H1 (cell line): ENCODE measurements at regions not wholly inside any gene's neighbourhood (a gene's known extent, or its start where the extent isn't known, plus 50 kb on each side); places are given as distances from the start of the nearest gene placed in this dataset.

Experiments used
- CTCF ChIA-PET: fragments of 300-600 bp; sonication (Branson Sonifier 250); formaldehyde crosslinking; loops from one replicate; lab custom pipeline; 2021; ENCODE audit not compliant: partially characterized antibody; lab: Charles Lee
- POLR2A ChIA-PET: fragments of 300-600 bp; sonication (Branson Sonifier 250); formaldehyde crosslinking; loops from one replicate; lab custom pipeline; 2021; ENCODE audit warnings: inconsistent platforms; ENCODE audit not compliant: partially characterized antibody; lab: Charles Lee
- DNase-seq, 2 experiments: peaks; one replicate each; pipeline versions ENCODE4 v3.0.0 to v3.0.0-alpha.2; 2010 to 2022; ENCODE audit warnings: low spot score in 2 of 2, low read depth in 1 of 2, mixed read lengths in 1 of 2
- FAIRE-seq: peaks from 2 replicates; lab custom pipeline; 2011; peaks lifted over from hg19 to GRCh38; lab: Jason Lieb, UNC
- H2AFZ ChIP-seq: 2 replicates; pipeline ENCODE4 v1.8.1; 2012; ENCODE audit warnings: low read length, inconsistent platforms
- H2AK5ac ChIP-seq: 2 replicates; pipeline ENCODE4 v1.6.1; 2013; ENCODE audit warnings: low read depth, low read length
- H2BK120ac ChIP-seq: replicated peaks from 2 replicates; pipeline ENCODE3; 2013; ENCODE audit warnings: low read depth, low read length, inconsistent platforms
- H2BK12ac ChIP-seq: 2 replicates; pipeline ENCODE4 v1.6.1; 2013; ENCODE audit warnings: low read depth, low read length
- H2BK15ac ChIP-seq: 2 replicates; pipeline ENCODE4 v1.6.1; 2013; ENCODE audit warnings: low read length
- H2BK20ac ChIP-seq: 2 replicates; pipeline ENCODE4 v1.6.1; 2013; ENCODE audit warnings: low read length
- H2BK5ac ChIP-seq: 2 replicates; pipeline ENCODE4 v1.6.1; 2013; ENCODE audit warnings: low read depth, low read length
- H3K14ac ChIP-seq: 2 replicates; pipeline ENCODE4 v1.6.1; 2013; ENCODE audit warnings: inconsistent platforms; ENCODE audit not compliant: insufficient read length
- H3K18ac ChIP-seq: 2 replicates; pipeline ENCODE4 v1.6.1; 2013; ENCODE audit warnings: low read length; ENCODE audit errors: extremely low read depth
- H3K23ac ChIP-seq: 2 replicates; pipeline ENCODE4 v1.6.1; 2013; ENCODE audit warnings: inconsistent platforms; ENCODE audit not compliant: insufficient read length
- H3K23me2 ChIP-seq: 2 replicates; pipeline ENCODE4 v1.6.1; 2013; ENCODE audit warnings: low read depth, low read length
- H3K27ac ChIP-seq: 2 replicates; pipeline ENCODE4 v1.6.1; 2011; ENCODE audit warnings: low read depth, low read length, inconsistent platforms
- H3K27me3 ChIP-seq, 4 experiments: replicated peaks in 1 of 4; 1 replicate in 1 of 4; 2 replicates in 3 of 4; pipeline versions ENCODE4 v1.6.1 to v1.8.1; 2011 to 2013; ENCODE audit warnings: low read length in 3 of 4, mild to moderate bottlenecking in 3 of 4, inconsistent platforms in 2 of 4, mixed read lengths in 2 of 4, moderate library complexity in 1 of 4; ENCODE audit not compliant: control insufficient read depth in 3 of 4, insufficient read depth in 3 of 4; ENCODE audit errors: extremely low read depth in 1 of 4
- H3K36me3 ChIP-seq, 4 experiments: 2 replicates each; pipeline versions ENCODE4 v1.6.1 to v1.8.1; 2011 to 2013; ENCODE audit warnings: mild to moderate bottlenecking in 4 of 4, low read length in 3 of 4, moderate library complexity in 2 of 4, control low read depth in 1 of 4, inconsistent platforms in 1 of 4; ENCODE audit not compliant: insufficient read depth in 4 of 4, control insufficient read depth in 2 of 4
- H3K4ac ChIP-seq: replicated peaks from 2 replicates; pipeline ENCODE3; 2013; ENCODE audit warnings: low read length, low read depth, mixed read lengths, inconsistent platforms; ENCODE audit not compliant: insufficient read length
- H3K4me1 ChIP-seq, 4 experiments: replicated peaks in 1 of 4; 1 replicate in 1 of 4; 2 replicates in 3 of 4; pipeline versions ENCODE4 v1.6.1 to v1.8.1; 2011 to 2013; ENCODE audit warnings: low read length in 3 of 4, inconsistent platforms in 2 of 4, mixed read lengths in 1 of 4; ENCODE audit not compliant: insufficient read depth in 4 of 4, control insufficient read depth in 3 of 4
- H3K4me2 ChIP-seq, 2 experiments: 2 replicates each; pipeline versions ENCODE4 v1.6.1 to v1.8.1; 2011 to 2013; ENCODE audit warnings: low read depth in 2 of 2, low read length in 2 of 2, control low read depth in 1 of 2, inconsistent platforms in 1 of 2, mild to moderate bottlenecking in 1 of 2; ENCODE audit not compliant: insufficient read depth in 1 of 2
- H3K4me3 ChIP-seq, 4 experiments: fragments of 200-600, 300-600 bp in 1 of 4; sonication (generic), shearing (Covaris generic), sonication (Bioruptor Twin) in 1 of 4; 2 replicates each; pipeline versions ENCODE4 v1.5.1 to v1.8.1; 2011 to 2016; ENCODE audit warnings: low read length in 4 of 4, low read depth in 3 of 4, control low read depth in 2 of 4, inconsistent platforms in 2 of 4, mild to moderate bottlenecking in 2 of 4, mixed read lengths in 1 of 4, moderate library complexity in 1 of 4; ENCODE audit not compliant: insufficient read depth in 2 of 4; ENCODE audit errors: extremely low read depth in 1 of 4
- H3K56ac ChIP-seq: replicated peaks from 2 replicates; pipeline ENCODE3; 2013; ENCODE audit warnings: low read depth, mild to moderate bottlenecking, mixed read lengths, low read length, inconsistent platforms; ENCODE audit not compliant: insufficient read length
- H3K79me1 ChIP-seq: 2 replicates; pipeline ENCODE4 v1.6.1; 2013; ENCODE audit warnings: low read depth, low read length, control low read depth
- H3K79me2 ChIP-seq, 2 experiments: 2 replicates each; pipeline versions ENCODE4 v1.6.1 to v1.8.1; 2012 to 2013; ENCODE audit warnings: low read length in 2 of 2, mild to moderate bottlenecking in 2 of 2, inconsistent platforms in 1 of 2; ENCODE audit not compliant: insufficient read depth in 2 of 2, control insufficient read depth in 1 of 2
- H3K9ac ChIP-seq, 4 experiments: replicated peaks in 1 of 4; 1 replicate in 1 of 4; 2 replicates in 3 of 4; pipeline versions ENCODE4 v1.6.1 to v1.8.1; 2011 to 2013; ENCODE audit warnings: low read depth in 3 of 4, low read length in 3 of 4, control low read depth in 2 of 4, mild to moderate bottlenecking in 2 of 4, moderate library complexity in 2 of 4, inconsistent platforms in 1 of 4; ENCODE audit errors: extremely low read depth in 1 of 4
- H3K9me3 ChIP-seq, 2 experiments: 2 replicates each; pipeline versions ENCODE4 v1.6.1 to v1.8.1; 2012 to 2013; ENCODE audit warnings: mild to moderate bottlenecking in 2 of 2, moderate library complexity in 2 of 2, control low read depth in 1 of 2, inconsistent platforms in 1 of 2, low read depth in 1 of 2, low read length in 1 of 2, mixed read lengths in 1 of 2; ENCODE audit not compliant: insufficient read depth in 2 of 2
- H4K20me1 ChIP-seq, 2 experiments: replicated peaks in 1 of 2; 2 replicates each; pipeline versions ENCODE3 to v1.8.1; 2011 to 2013; ENCODE audit warnings: inconsistent platforms in 2 of 2, low read length in 2 of 2, mild to moderate bottlenecking in 1 of 2; ENCODE audit not compliant: insufficient read depth in 2 of 2, control insufficient read depth in 1 of 2
- H4K5ac ChIP-seq: 2 replicates; pipeline ENCODE4 v1.6.1; 2013; ENCODE audit warnings: low read length, low read depth, mixed read lengths, inconsistent platforms; ENCODE audit not compliant: insufficient read length
- H4K8ac ChIP-seq: 2 replicates; pipeline ENCODE4 v1.8.0; 2013; ENCODE audit warnings: mild to moderate bottlenecking, moderate library complexity, low read length, inconsistent platforms; ENCODE audit not compliant: insufficient read depth; ENCODE audit errors: extremely low read depth
- H4K91ac ChIP-seq: replicated peaks from 2 replicates; pipeline ENCODE3; 2013; ENCODE audit warnings: low read length, mixed read lengths, inconsistent platforms; ENCODE audit not compliant: insufficient read length
- ASH2L ChIP-seq: fragments of 200-600, 300-600 bp; sonication (generic); IDR thresholded peaks from one replicate; pipeline ENCODE4 v1.7.1; 2017; ENCODE audit warnings: low read length
- CEBPB ChIP-seq: IDR thresholded peaks from 2 replicates; pipeline ENCODE4 v1.6.1; 2012; ENCODE audit warnings: low read depth, low read length
- GABPA ChIP-seq: IDR thresholded peaks from 2 replicates; pipeline ENCODE4 v1.6.1; 2011; ENCODE audit warnings: mild to moderate bottlenecking, low read length, moderate library complexity, borderline replicate concordance; ENCODE audit not compliant: insufficient read depth
- HDAC2 ChIP-seq, 2 experiments: fragments of 300-600 bp in 1 of 2; sonication (generic) in 1 of 2; IDR thresholded peaks; 2 replicates each; pipeline ENCODE4 v1.6.1; 2011 to 2012; ENCODE audit warnings: low read depth in 2 of 2, low read length in 2 of 2, mild to moderate bottlenecking in 2 of 2, moderate library complexity in 2 of 2, borderline replicate concordance in 1 of 2, inconsistent platforms in 1 of 2
- MAFK ChIP-seq: IDR thresholded peaks from 2 replicates; pipeline ENCODE4 v1.6.1; 2012; ENCODE audit warnings: low read depth, mild to moderate bottlenecking, improper control_type of control experiment, low read length
- NANOG ChIP-seq: IDR thresholded peaks from 2 replicates; pipeline ENCODE4 v1.6.1; 2011; ENCODE audit warnings: low read length, low read depth, mild to moderate bottlenecking, inconsistent platforms; ENCODE audit not compliant: insufficient read depth, poor library complexity, severe bottlenecking
- RXRA ChIP-seq: IDR thresholded peaks from 2 replicates; pipeline ENCODE4 v1.6.1; 2011; ENCODE audit warnings: low read depth, mild to moderate bottlenecking, low read length, moderate library complexity; ENCODE audit not compliant: insufficient read depth
- SAP30 ChIP-seq: fragments of 300-600 bp; sonication (generic); IDR thresholded peaks from 2 replicates; pipeline ENCODE4 v1.7.1; 2012; ENCODE audit warnings: low read length, moderate library complexity, mild to moderate bottlenecking, inconsistent platforms; ENCODE audit not compliant: insufficient read depth, insufficient replicate concordance
- SIN3A ChIP-seq, 2 experiments: IDR thresholded peaks in 1 of 2; conservative IDR thresholded peaks in 1 of 2; 2 replicates each; pipeline ENCODE4 v1.6.1; 2011 to 2012; ENCODE audit warnings: low read length in 2 of 2, improper control_type of control experiment in 1 of 2, low read depth in 1 of 2, mild to moderate bottlenecking in 1 of 2
- SIRT6 ChIP-seq: IDR thresholded peaks from one replicate; pipeline ENCODE4 v1.7.1; 2012; ENCODE audit warnings: low read length, inconsistent platforms
- SP1 ChIP-seq: IDR thresholded peaks from 2 replicates; pipeline ENCODE4 v1.6.1; 2011; ENCODE audit warnings: low read depth, low read length
- TAF1 ChIP-seq: IDR thresholded peaks from 2 replicates; pipeline ENCODE4 v1.6.1; 2011; ENCODE audit warnings: mild to moderate bottlenecking, low read depth, low read length
- TAF7 ChIP-seq: optimal IDR thresholded peaks from 2 replicates; pipeline ENCODE3; 2011; ENCODE audit warnings: low read depth, mild to moderate bottlenecking, inconsistent platforms, low read length, moderate library complexity, borderline replicate concordance
- TF ChIP-seq, protein P1 (sequence below): IDR thresholded peaks from 2 replicates; pipeline ENCODE4 v1.6.1; 2012; ENCODE audit warnings: low read length, inconsistent platforms

GRCh38 chr11:28736256-28736655 is 628.1 kb downstream of the METTL15 start:
- no peaks in the 10 kb centered on the region for H3K27me3 ChIP-seq
- no peaks in the 10 kb centered on the region; the same call in 1 of the 2 replicates for H3K23me2 ChIP-seq
- no peak overlapping the region for H3K56ac ChIP-seq
- no peaks in the 10 kb centered on the region for H3K79me2 ChIP-seq
- ChIA-PET CTCF (interaction anchor here (0.5 kb wide), 1 partner anchor 376 kb away, joined by 3 read pairs; no protein-coding TSS in a partner anchor), POLR2A (no interaction called here)
- H3K79me1 ChIP-seq: no peaks in the 10 kb centered on the region
- H2AFZ ChIP-seq: no peak overlapping the region
- no peak overlapping the region for H4K91ac ChIP-seq
- H3K4ac ChIP-seq: no peak overlapping the region
- H4K20me1 ChIP-seq: no peaks in the 10 kb centered on the region
- no peak for FAIRE-seq
- no peak overlapping the region for H3K14ac ChIP-seq
- H3K36me3 ChIP-seq: no peaks in the 10 kb centered on the region
- H2BK15ac ChIP-seq: no peak overlapping the region
- no peak overlapping the region for H2BK120ac ChIP-seq
- no peak overlapping the region for H3K9ac ChIP-seq
- no peak overlapping the region for H2BK12ac ChIP-seq
- H2BK5ac ChIP-seq: no peak overlapping the region
- no peak overlapping the region for H3K27ac ChIP-seq
- H3K4me2 ChIP-seq: no peak overlapping the region
- H4K5ac ChIP-seq: no peak overlapping the region
- no peaks in the 10 kb centered on the region for H3K9me3 ChIP-seq
- no peak overlapping the region for H4K8ac ChIP-seq
- no peak for DNase-seq
- no peak overlapping the region for H3K4me3 ChIP-seq
- no peak overlapping the region for H2BK20ac ChIP-seq
- peaks cover 0 to 3% (median 1%) of the 10 kb centered on the region in 4 experiments; a peak in 1 of 7 replicates for H3K4me1 ChIP-seq
- no peak overlapping the region for H2AK5ac ChIP-seq
- no peak overlapping the region for H3K23ac ChIP-seq
- no peak overlapping the region for H3K18ac ChIP-seq
- no peak for TF ChIP-seq SIRT6
- no peak for TF ChIP-seq GABPA
- no peak for TF ChIP-seq SP1
- no peak for TF ChIP-seq TAF1
- no peak for TF ChIP-seq SAP30
- TF ChIP-seq ASH2L: no peak
- TF ChIP-seq, protein P1, sequence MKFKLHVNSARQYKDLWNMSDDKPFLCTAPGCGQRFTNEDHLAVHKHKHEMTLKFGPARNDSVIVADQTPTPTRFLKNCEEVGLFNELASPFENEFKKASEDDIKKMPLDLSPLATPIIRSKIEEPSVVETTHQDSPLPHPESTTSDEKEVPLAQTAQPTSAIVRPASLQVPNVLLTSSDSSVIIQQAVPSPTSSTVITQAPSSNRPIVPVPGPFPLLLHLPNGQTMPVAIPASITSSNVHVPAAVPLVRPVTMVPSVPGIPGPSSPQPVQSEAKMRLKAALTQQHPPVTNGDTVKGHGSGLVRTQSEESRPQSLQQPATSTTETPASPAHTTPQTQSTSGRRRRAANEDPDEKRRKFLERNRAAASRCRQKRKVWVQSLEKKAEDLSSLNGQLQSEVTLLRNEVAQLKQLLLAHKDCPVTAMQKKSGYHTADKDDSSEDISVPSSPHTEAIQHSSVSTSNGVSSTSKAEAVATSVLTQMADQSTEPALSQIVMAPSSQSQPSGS: no peak
- TF ChIP-seq RXRA: no peak
- no peak for TF ChIP-seq HDAC2 (IDR thresholded peaks at IDR 0.05; ENCODE audit: borderline replicate concordance in 1 of 2, low read depth in 2 of 2, low read length in 2 of 2)
- TF ChIP-seq SIN3A (conservative IDR thresholded peaks at IDR 0.05 in 1 of 2, IDR thresholded peaks at IDR 0.05 in 1 of 2; ENCODE audit: low read depth in 1 of 2, low read length in 2 of 2): no peak
- no peak for TF ChIP-seq NANOG
- no peak for TF ChIP-seq MAFK
- no peak for TF ChIP-seq TAF7
- TF ChIP-seq CEBPB: no peak
